ENCODE measurements at regions not wholly inside any gene's neighbourhood (a gene's known extent, or its start where the extent isn't known, plus 50 kb on each side); places are given as distances from the start of the nearest gene placed in this dataset.

DNA sequence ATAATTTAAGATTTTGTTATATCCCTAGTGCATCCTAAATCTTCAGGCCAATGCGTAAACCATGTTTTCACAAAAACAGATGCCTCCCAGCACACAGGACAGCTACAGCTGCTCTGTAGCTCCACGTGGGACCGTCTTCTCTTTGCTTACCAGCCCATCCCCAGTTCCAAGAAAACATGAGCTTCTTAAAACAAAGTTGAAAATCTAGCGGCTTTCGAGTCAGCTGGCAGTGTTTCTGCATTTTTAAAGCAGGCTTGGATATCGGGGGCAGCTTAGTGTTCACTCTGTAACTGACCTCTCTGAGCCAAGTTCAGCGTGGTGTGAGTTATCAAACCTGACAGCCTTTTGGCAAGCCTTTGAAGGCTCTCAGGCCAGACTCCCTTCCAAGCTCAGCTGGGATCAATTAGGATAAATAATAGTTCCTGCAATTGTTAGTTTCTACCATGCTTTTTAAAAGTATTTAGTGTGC is 881.5 kb downstream of the LTN1 start:
- Histone ChIP-seq H3K4me1 (ENCODE audit: control insufficient read depth in 3 of 3, insufficient read depth in 2 of 3, low read depth in 1 of 3, low read length in 2 of 3) (no peaks in the 10 kb centered on the region), H3K27ac (ENCODE audit: low read depth in 1 of 3, low read length in 2 of 3) (peak overlapping the region in 1 of 3 donors; percentile 26), H3K9me3 (ENCODE audit: control insufficient read depth in 2 of 2, insufficient read depth in 1 of 2, low read depth in 1 of 2, low read length in 1 of 2) (peaks cover 0 to 4% of the 10 kb centered on the region in 2 donors), H3K4me3 (ENCODE audit: low read depth in 1 of 3, low read length in 3 of 3) (no peak overlapping the region), H3K36me3 (ENCODE audit: control insufficient read depth in 3 of 3, insufficient read depth in 2 of 3, low read depth in 1 of 3, low read length in 3 of 3) (no peaks in the 10 kb centered on the region), H3K27me3 (ENCODE audit: control insufficient read depth in 3 of 3, insufficient read depth in 3 of 3, low read length in 3 of 3) (no peaks in the 10 kb centered on the region)
- DNase-seq (peak in 1 of 2 donors; percentile 36), FAIRE-seq (no peak)
- WGBS, 3 donors: 46 to 72% (median 69%) methylated on average over 7 of the region's 7 CpGs

DNA sequence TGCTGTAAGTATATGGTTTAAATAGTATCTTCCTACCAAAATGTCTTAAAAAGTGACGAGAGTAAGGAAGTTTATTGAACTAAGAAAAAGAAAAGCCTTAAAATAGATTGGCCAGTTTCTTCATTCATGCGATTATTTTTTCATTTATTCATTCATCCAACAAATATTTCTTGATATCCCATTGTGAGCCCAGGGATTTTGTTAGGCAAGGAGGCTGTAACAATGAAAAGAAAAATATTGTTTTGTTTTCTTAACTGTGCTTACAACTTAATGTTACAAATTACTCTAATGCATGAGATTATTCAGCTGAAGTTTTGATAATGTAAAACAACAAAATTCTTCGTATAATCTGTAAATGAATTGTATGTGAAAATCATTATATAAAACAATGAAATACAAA is 882.0 kb downstream of the LTN1 start:
- H3K36me3 ChIP-seq (ENCODE audit: control insufficient read depth in 3 of 3, insufficient read depth in 2 of 3, low read depth in 1 of 3, low read length in 3 of 3): no peaks in the 10 kb centered on the region
- H3K27ac ChIP-seq (ENCODE audit: low read depth in 1 of 3, low read length in 2 of 3): no peak overlapping the region
- H3K9me3 ChIP-seq (ENCODE audit: control insufficient read depth in 2 of 2, insufficient read depth in 1 of 2, low read depth in 1 of 2, low read length in 1 of 2): peaks cover 0 to 4% of the 10 kb centered on the region in 2 donors
- H3K27me3 ChIP-seq (ENCODE audit: control insufficient read depth in 3 of 3, insufficient read depth in 3 of 3, low read length in 3 of 3): no peaks in the 10 kb centered on the region
- H3K4me1 ChIP-seq (ENCODE audit: control insufficient read depth in 3 of 3, insufficient read depth in 2 of 3, low read depth in 1 of 3, low read length in 2 of 3): no peaks in the 10 kb centered on the region
- H3K4me3 ChIP-seq (ENCODE audit: low read depth in 1 of 3, low read length in 3 of 3): no peak overlapping the region
- FAIRE-seq: peak; percentile 10
- WGBS, 3 donors: 66 to 83% (median 77%) methylated on average over 3 of the region's 3 CpGs
- DNase-seq: no peak

- no peaks in the 10 kb centered on the region for H3K27me3 ChIP-seq (ENCODE audit: control insufficient read depth in 3 of 3, insufficient read depth in 3 of 3, low read length in 3 of 3)
- H3K4me3 ChIP-seq (ENCODE audit: low read depth in 1 of 3, low read length in 3 of 3): no peak overlapping the region
- peaks cover 0 to 4% of the 10 kb centered on the region in 2 donors for H3K9me3 ChIP-seq (ENCODE audit: control insufficient read depth in 2 of 2, insufficient read depth in 1 of 2, low read depth in 1 of 2, low read length in 1 of 2)
- H3K36me3 ChIP-seq (ENCODE audit: control insufficient read depth in 3 of 3, insufficient read depth in 2 of 3, low read depth in 1 of 3, low read length in 3 of 3): no peaks in the 10 kb centered on the region
- no peak overlapping the region for H3K27ac ChIP-seq (ENCODE audit: low read depth in 1 of 3, low read length in 2 of 3)
- WGBS, 3 donors: 77 to 79% (median 78%) methylated on average over 1 of the region's 1 CpG
- H3K4me1 ChIP-seq (ENCODE audit: control insufficient read depth in 3 of 3, insufficient read depth in 2 of 3, low read depth in 1 of 3, low read length in 2 of 3): no peaks in the 10 kb centered on the region
- DNase-seq: no peak
- FAIRE-seq: no peak
Observed at GRCh38 chr21:28110074-28110473, 882.6 kb downstream of the LTN1 start.

DNA sequence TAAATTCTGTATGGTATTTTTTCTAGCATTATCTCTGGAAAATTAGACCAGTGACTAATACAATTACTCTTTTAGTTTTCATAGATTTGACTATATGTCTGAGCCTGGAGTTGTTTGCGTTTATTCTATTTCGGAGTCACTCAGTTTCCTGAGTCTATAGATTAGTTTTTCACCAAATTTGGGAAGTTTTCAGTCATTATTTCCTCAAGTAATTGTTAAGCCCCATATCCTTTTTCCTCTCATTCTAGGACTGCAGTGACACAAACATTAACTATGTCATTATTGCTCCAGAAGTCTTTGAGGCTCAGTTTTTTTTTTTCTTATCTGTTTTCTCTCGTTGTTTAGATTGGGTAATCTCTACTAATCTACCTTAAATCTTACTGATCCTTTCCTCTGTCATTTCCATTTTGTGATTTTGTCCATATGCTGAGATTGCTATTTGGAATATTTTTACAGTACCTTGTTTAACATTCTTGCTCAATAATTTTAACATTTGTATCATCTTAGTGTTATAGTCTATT is 886.2 kb downstream of the LTN1 start:
- Histone ChIP-seq H3K4me1 (ENCODE audit: control insufficient read depth in 3 of 3, insufficient read depth in 2 of 3, low read depth in 1 of 3, low read length in 2 of 3) (no peaks in the 10 kb centered on the region), H3K27me3 (ENCODE audit: control insufficient read depth in 3 of 3, insufficient read depth in 3 of 3, low read length in 3 of 3) (no peaks in the 10 kb centered on the region), H3K4me3 (ENCODE audit: low read depth in 1 of 3, low read length in 3 of 3) (no peak overlapping the region), H3K27ac (ENCODE audit: low read depth in 1 of 3, low read length in 2 of 3) (no peak overlapping the region), H3K9me3 (ENCODE audit: control insufficient read depth in 2 of 2, insufficient read depth in 1 of 2, low read depth in 1 of 2, low read length in 1 of 2) (peaks cover 0 to 4% of the 10 kb centered on the region in 2 donors), H3K36me3 (ENCODE audit: control insufficient read depth in 3 of 3, insufficient read depth in 2 of 3, low read depth in 1 of 3, low read length in 3 of 3) (no peaks in the 10 kb centered on the region)
- DNase-seq (no peak), FAIRE-seq (no peak)
- 69 to 77% (median 74%) methylated on average over 3 of the region's 3 CpGs for WGBS, 3 donors

- Histone ChIP-seq H3K9me3 (ENCODE audit: control insufficient read depth in 2 of 2, insufficient read depth in 1 of 2, low read depth in 1 of 2, low read length in 1 of 2) (no peaks in the 10 kb centered on the region), H3K27me3 (ENCODE audit: control insufficient read depth in 3 of 3, insufficient read depth in 3 of 3, low read length in 3 of 3) (no peaks in the 10 kb centered on the region), H3K4me1 (ENCODE audit: control insufficient read depth in 3 of 3, insufficient read depth in 2 of 3, low read depth in 1 of 3, low read length in 2 of 3) (peaks cover 0 to 6% (median 0%) of the 10 kb centered on the region in 3 donors), H3K4me3 (ENCODE audit: low read depth in 1 of 3, low read length in 3 of 3) (no peak overlapping the region), H3K27ac (ENCODE audit: low read depth in 1 of 3, low read length in 2 of 3) (no peak overlapping the region), H3K36me3 (ENCODE audit: control insufficient read depth in 3 of 3, insufficient read depth in 2 of 3, low read depth in 1 of 3, low read length in 3 of 3) (no peaks in the 10 kb centered on the region)
- no peak for DNase-seq
- no peak for FAIRE-seq
- 46 to 58% (median 48%) methylated on average over 5 of the region's 5 CpGs for WGBS, 3 donors
Observed at GRCh38 chr21:28104346-28104745, 888.3 kb downstream of the LTN1 start.

- peaks cover 0 to 6% (median 0%) of the 10 kb centered on the region in 3 donors for H3K4me1 ChIP-seq (ENCODE audit: control insufficient read depth in 3 of 3, insufficient read depth in 2 of 3, low read depth in 1 of 3, low read length in 2 of 3)
- H3K27me3 ChIP-seq (ENCODE audit: control insufficient read depth in 3 of 3, insufficient read depth in 3 of 3, low read length in 3 of 3): no peaks in the 10 kb centered on the region
- DNase-seq (no peak), FAIRE-seq (no peak)
- H3K4me3 ChIP-seq (ENCODE audit: low read depth in 1 of 3, low read length in 3 of 3): no peak overlapping the region
- WGBS, 3 donors: 69 to 85% (median 79%) methylated on average over 5 of the region's 5 CpGs
- H3K36me3 ChIP-seq (ENCODE audit: control insufficient read depth in 3 of 3, insufficient read depth in 2 of 3, low read depth in 1 of 3, low read length in 3 of 3): peaks cover 0 to 3% (median 0%) of the 10 kb centered on the region in 3 donors
- H3K27ac ChIP-seq (ENCODE audit: low read depth in 1 of 3, low read length in 2 of 3): no peak overlapping the region
- no peaks in the 10 kb centered on the region for H3K9me3 ChIP-seq (ENCODE audit: control insufficient read depth in 2 of 2, insufficient read depth in 1 of 2, low read depth in 1 of 2, low read length in 1 of 2)
Observed at GRCh38 chr21:28100366-28100765, 892.3 kb downstream of the LTN1 start.

- FAIRE-seq (peak; percentile 57), DNase-seq (peak; percentile 65 to 79)
- Histone ChIP-seq H3K27me3 (ENCODE audit: control insufficient read depth in 3 of 3, insufficient read depth in 3 of 3, low read length in 3 of 3) (no peaks in the 10 kb centered on the region), H3K9me3 (ENCODE audit: control insufficient read depth in 2 of 2, insufficient read depth in 1 of 2, low read depth in 1 of 2, low read length in 1 of 2) (no peaks in the 10 kb centered on the region), H3K4me3 (ENCODE audit: low read depth in 1 of 3, low read length in 3 of 3) (no peak overlapping the region), H3K27ac (ENCODE audit: low read depth in 1 of 3, low read length in 2 of 3) (peak overlapping the region in 1 of 3 donors; percentile 32), H3K4me1 (ENCODE audit: control insufficient read depth in 3 of 3, insufficient read depth in 2 of 3, low read depth in 1 of 3, low read length in 2 of 3) (peaks cover 0 to 6% (median 0%) of the 10 kb centered on the region in 3 donors), H3K36me3 (ENCODE audit: control insufficient read depth in 3 of 3, insufficient read depth in 2 of 3, low read depth in 1 of 3, low read length in 3 of 3) (peaks cover 0 to 3% (median 0%) of the 10 kb centered on the region in 3 donors)
- 20 to 27% (median 23%) methylated on average over 5 to 6 of the region's 6 CpGs for WGBS, 3 donors
Observed at GRCh38 chr21:28099001-28099705, 893.5 kb downstream of the LTN1 start.

GRCh38 chr21:28091466-28091865 is 901.2 kb downstream of the LTN1 start:
- FAIRE-seq: no peak

More at GRCh38 chr21:28091466-28091865, 901.2 kb downstream of the LTN1 start:
- H3K27ac ChIP-seq (ENCODE audit: low read depth in 1 of 3, low read length in 2 of 3): peak overlapping the region in 1 of 3 donors; percentile 90
- H3K27me3 ChIP-seq (ENCODE audit: control insufficient read depth in 3 of 3, insufficient read depth in 3 of 3, low read length in 3 of 3): no peaks in the 10 kb centered on the region
- no peaks in the 10 kb centered on the region for H3K9me3 ChIP-seq (ENCODE audit: control insufficient read depth in 2 of 2, insufficient read depth in 1 of 2, low read depth in 1 of 2, low read length in 1 of 2)
- DNase-seq: peak in 1 of 2 donors; percentile 37
- peak overlapping the region in 1 of 3 donors; percentile 69 for H3K4me3 ChIP-seq (ENCODE audit: low read depth in 1 of 3, low read length in 3 of 3)
- WGBS, 3 donors: 85 to 90% (median 87%) methylated on average over 2 of the region's 2 CpGs
- H3K36me3 ChIP-seq (ENCODE audit: control insufficient read depth in 3 of 3, insufficient read depth in 2 of 3, low read depth in 1 of 3, low read length in 3 of 3): peaks cover 0 to 3% (median 0%) of the 10 kb centered on the region in 3 donors
- no peaks in the 10 kb centered on the region for H3K4me1 ChIP-seq (ENCODE audit: control insufficient read depth in 3 of 3, insufficient read depth in 2 of 3, low read depth in 1 of 3, low read length in 2 of 3)
